GM18511 (cell line): ENCODE measurements at regions not wholly inside any gene's neighbourhood (a gene's known extent, or its start where the extent isn't known, plus 50 kb on each side); places are given as distances from the start of the nearest gene placed in this dataset.

Source experiments
- ATAC-seq: cut with Tn5 transposase; IDR thresholded peaks from one replicate; pipeline ENCODE4 v1.9.1; 2021; ENCODE audit warnings: mild to moderate bottlenecking, moderate library complexity; ENCODE audit not compliant: unreplicated experiment

GRCh38 chr17:79232957-79233356, 158.3 kb downstream of the ENGASE start:
- no peak for ATAC-seq

GRCh38 chr17:79231766-79232287, 157.2 kb downstream of the ENGASE start:
- ATAC-seq: no peak

DNA sequence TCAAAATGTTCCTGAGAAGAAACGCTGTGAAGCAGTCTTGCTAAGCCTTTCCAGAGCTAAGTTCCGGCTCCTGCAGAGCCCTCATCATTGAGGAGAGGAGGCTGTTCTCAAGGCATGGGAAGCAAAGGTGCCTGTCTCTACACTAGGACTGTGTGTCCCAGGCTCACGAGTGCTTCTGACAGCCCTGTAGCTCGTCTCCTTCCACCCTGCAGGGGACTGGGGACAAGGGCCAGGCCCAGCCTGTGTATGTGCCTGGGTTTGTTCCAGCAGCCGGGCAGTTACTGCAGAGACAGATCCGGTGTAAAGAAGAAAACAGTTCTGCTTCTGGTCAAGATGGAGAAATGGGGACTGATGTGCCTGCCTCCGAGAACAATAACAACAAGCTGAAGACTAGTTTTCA, 156.0 kb downstream of the ENGASE start:
- no peak for ATAC-seq

DNA sequence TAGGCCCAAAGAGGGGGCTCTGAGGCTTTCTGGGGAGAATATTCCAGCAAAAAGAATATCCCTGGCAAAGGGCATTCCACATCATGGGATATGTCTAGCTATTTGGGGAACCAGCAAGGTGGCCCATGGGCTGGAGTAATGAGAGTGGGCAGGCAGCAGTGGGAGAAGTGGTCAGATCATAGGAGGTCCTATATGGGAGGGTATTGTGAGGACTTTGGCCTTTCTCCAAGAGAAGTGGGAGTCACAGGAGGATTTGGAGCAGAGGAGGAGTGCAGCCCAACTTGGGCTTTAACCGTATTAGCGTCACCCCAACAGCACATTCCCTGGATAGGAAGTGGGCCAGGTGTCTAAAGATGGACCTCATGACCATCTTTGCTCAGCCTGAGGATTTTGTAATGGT, 151.4 kb downstream of the ENGASE start:
- no peak for ATAC-seq

- ATAC-seq: no peak
These were observed 150.3 kb downstream of the ENGASE start for GRCh38 chr17:79224903-79225302.

GRCh38 chr17:79224476-79224875, 149.9 kb downstream of the ENGASE start:
- no peak for ATAC-seq

- no peak for ATAC-seq
These were observed 149.3 kb downstream of the ENGASE start for GRCh38 chr17:79223953-79224352.

DNA sequence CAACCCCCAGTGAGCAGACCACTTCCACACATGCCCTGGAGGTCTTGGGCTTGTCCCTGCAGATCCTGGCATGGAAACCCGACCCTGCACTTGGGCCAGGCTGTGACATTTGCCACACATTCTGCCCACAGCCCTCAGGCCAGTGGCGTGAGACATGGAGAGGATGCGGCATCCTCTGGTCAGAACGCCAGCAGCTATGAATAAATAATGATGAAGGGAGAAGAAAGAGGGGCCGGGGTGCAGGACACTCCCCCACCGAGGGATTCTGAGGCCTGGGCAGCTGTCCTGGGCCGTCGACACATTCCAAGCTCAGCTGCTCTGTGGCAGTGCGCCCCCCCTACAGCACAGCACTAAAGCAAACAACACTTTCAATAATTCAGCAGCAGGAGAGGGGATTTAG, 148.8 kb downstream of the ENGASE start:
- ATAC-seq: no peak

DNA sequence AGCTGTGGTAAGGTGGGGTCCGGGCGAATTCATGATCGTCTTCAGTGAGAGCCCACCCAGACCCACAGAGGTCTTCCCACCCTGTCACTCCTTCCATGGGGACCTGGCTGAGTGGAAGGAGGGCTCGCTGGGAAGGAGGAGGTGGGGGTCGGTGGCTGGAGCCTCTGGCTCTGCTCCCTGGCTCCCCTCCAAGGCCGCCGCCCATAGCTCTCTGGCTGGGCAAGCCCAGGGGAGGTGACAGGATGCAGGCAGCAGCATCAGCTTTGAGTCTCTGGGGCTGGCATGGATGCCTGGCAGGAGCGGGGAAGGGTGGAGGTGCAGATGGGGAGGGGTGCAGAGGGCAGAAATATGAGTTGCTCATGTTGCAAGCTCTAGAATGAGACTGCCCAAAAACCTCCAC, 147.0 kb downstream of the ENGASE start:
- ATAC-seq: no peak

- no peak for ATAC-seq
These were observed 146.2 kb downstream of the ENGASE start for GRCh38 chr17:79220713-79221291.

GRCh38 chr17:79220201-79220712, 145.6 kb downstream of the ENGASE start:
- ATAC-seq: no peak

GRCh38 chr17:79219208-79219935, 144.7 kb downstream of the ENGASE start:
- ATAC-seq: no peak

DNA sequence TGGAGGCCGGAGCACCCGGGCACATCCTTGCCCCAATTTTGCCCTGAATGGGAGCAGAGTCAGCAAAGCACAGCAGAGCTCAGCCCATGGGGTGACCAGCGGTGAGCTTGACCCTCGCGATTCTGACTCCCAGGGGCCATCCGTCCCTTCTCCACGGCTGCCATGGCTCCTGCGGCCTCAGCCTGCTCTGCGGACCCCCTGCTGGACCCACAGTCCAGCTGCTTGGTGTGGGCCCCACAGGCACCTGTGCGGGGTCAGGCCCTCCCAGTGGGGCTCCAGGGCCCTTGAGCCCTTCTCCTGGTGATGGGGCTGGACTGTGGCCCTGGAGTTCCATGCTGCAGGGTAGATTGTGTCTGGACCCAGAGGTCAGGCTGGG, 144.2 kb downstream of the ENGASE start:
- no peak for ATAC-seq

DNA sequence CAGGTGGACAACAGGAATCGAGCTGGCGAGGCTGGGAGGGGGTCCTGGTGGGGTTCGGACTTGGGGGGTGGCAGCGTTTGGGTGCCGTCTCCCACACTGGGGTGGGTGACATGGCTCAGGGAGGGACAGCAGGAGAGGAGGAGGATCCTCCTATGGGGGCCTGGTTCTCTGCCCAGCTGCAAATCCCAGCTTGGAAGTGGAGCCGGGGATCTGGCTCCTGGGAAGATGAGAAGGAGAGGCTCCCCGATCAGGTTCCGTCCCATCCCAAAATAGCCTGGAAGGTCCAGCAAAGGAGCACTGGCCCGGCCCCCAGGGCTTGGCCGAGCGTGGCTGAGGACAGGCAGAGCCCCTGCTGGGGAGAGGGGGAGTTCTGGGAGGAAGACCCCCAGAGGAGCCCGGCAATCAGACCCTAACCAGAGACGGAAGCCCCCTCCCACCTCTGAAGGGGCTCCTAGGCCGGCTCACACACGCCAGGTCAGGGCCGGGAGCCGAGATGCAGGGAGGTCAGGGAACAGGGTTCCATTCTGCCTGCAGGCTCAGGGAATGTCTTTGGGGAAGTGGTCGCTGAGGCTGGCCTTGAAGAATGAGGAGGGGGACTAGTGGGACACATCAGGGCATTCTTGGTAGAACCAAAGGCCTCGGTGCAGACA, 143.7 kb downstream of the ENGASE start:
- no peak for ATAC-seq

DNA sequence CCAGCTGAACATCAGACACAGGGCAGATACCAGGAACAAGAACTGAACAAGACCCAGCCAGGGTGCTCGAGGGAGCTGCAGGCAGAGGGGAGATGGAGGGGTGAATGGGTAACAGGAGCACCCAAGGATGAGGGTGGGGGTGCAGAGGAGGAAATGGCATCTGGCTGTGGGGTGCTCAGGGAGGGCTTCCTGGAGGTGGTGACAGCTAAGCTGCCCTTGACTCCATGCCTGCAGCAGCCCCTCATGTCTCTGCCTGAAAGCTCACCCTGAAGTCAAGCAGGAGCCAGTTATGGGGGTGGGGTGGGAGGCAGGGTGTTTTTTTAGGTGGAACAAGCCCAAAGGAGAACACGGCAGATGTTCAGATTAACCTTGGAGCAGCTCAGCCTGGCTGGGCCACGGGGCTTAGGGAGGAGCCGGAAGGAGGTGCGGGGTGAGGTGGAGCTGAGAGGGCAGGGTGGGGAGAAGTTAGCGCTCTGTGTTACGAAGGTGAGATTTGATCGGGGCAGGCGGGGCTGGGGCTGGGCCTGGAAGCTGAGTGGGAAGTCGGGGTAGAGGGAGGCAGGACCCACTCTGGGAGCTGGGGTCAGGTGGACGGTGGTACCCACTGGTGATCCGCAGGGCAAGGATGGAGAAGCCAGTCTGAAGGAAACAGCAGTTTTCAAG, 143.0 kb downstream of the ENGASE start:
- ATAC-seq: no peak

DNA sequence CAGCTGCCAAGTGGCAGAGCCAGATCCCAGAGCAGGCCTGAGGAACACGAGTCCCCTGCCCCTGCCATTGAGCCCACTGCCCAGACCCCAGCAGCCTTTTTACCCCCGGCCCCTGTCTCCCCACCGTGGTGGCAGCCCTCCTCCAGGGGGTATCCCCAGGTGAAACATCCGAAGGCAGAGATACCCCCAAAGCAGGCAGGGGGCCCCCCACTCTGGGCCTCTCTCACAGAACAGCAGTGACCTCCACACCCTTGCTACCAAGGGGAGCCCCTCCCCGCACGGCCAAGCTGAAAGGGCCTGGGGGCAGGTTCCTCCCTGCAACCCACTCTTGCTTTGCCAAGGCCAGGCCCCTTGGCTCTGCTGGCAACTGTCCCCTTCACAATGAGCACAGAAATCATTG, 142.2 kb downstream of the ENGASE start:
- ATAC-seq: no peak

DNA sequence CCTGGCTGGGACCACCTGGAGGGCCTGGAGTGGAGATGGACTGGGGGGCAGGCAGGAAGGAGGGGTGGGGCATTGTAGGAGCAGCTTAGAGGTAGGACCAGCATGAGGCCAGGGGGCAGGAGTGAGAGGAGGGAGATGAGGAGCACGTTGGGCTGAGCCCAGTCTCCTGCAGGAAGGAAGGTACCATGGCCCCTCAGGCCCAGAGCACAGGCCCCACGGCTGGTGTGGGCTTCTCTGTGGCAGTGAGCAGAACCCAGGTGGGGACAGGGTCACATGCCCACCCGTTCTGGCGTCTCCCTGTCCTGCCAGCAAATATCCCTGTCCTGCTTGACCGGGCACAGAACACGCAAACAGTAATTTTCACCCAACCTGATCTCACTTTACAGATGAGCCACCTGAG, 141.8 kb downstream of the ENGASE start:
- no peak for ATAC-seq

GRCh38 chr17:79215631-79216030, 141.0 kb downstream of the ENGASE start:
- no peak for ATAC-seq

- ATAC-seq: no peak
These were observed 140.4 kb downstream of the ENGASE start for GRCh38 chr17:79214940-79215604.

DNA sequence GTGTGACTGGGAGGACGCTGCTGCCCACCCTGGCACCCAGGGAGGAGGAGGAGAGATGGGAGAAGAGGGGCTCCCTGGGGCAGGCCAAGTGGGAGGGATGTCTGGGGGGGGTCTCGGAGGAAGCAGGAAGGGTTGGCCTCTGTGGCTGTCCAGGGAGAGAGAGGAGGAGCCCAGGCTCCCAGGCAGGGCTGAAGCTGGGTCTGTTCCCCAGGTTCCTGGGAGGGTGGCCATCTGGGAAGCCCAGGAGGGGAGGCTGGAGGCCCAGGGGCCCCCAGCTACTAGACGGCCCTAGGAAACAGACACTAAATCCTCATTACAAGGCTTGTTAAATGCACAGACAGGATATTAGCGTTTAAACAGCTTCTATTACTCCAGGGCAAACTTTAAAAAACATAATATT, 139.8 kb downstream of the ENGASE start:
- ATAC-seq: no peak

DNA sequence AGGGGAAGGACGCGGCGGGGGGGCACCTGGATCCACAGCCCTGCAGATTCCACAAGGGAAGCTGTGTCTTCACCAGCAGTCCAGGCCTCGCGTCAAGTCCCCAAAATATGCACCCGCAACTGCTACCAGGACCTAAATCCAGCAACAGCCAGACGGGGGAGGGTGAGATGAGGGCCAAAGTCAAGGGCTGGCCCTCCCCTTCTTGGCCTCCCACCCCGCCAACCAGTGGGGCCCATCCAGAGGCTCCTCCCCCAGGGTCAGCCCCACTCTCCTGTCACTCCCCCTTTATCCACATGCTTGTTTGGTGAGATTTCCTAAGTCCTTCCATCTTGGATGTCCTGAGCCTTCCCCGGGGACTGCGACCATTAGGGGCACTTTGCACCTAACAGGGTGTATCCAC, 138.7 kb downstream of the ENGASE start:
- no peak for ATAC-seq
